ENCODE measurements at regions not wholly inside any gene's neighbourhood (a gene's known extent, or its start where the extent isn't known, plus 50 kb on each side); places are given as distances from the start of the nearest gene placed in this dataset.
"Not testable (repeated sequence)": the region's sequence is repeated elsewhere in the genome, so short reads cannot be mapped to it uniquely, and the experiment has no call there.

DNA sequence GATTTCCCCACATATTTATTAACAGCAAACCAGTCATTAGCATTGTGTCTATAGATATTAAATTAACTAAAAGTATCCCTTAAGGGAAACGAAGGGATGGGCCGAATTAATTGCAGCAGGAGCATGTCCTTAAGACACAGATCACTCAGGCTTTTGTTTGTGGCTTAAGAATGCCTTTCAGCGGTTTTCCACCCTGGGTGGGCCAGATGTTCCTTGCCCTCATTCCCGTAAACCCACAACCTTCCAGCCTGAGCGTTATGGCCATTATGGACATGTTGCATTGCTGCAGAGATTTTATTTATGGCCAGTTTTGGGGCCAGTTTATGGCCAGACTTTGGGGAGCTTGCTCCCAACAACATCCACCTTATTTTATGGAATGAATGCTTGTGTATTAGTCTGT, 55.5 kb upstream of the TCL1A start:
- FAIRE-seq; H3K56ac ChIP-seq (replicated peaks; ENCODE audit: insufficient read length, low read depth, low read length); H3K79me2 ChIP-seq (ENCODE audit: control insufficient read depth in 1 of 2, insufficient read depth in 2 of 2, low read length in 2 of 2); H4K5ac ChIP-seq (ENCODE audit: insufficient read length, low read depth, low read length); H3K4me3 ChIP-seq (ENCODE audit: extremely low read depth in 1 of 4, insufficient read depth in 2 of 4, low read depth in 3 of 4, low read length in 4 of 4); H3K36me3 ChIP-seq (ENCODE audit: control insufficient read depth in 2 of 4, insufficient read depth in 4 of 4, low read length in 3 of 4); H3K4ac ChIP-seq (replicated peaks; ENCODE audit: insufficient read length, low read depth, low read length); H3K4me2 ChIP-seq (ENCODE audit: insufficient read depth in 1 of 2, low read depth in 2 of 2, low read length in 2 of 2); H3K4me1 ChIP-seq (replicated peaks in 1 of 4; ENCODE audit: control insufficient read depth in 3 of 4, insufficient read depth in 4 of 4, low read length in 3 of 4); H4K91ac ChIP-seq (replicated peaks; ENCODE audit: insufficient read length, low read length); H2AK5ac ChIP-seq (ENCODE audit: low read depth, low read length); H3K23ac ChIP-seq (ENCODE audit: insufficient read length); H2BK5ac ChIP-seq (ENCODE audit: low read depth, low read length); H3K79me1 ChIP-seq (ENCODE audit: low read depth, low read length); H3K9ac ChIP-seq (replicated peaks in 1 of 4; ENCODE audit: extremely low read depth in 1 of 4, low read depth in 3 of 4, low read length in 3 of 4); H2BK20ac ChIP-seq (ENCODE audit: low read length); H3K27ac ChIP-seq (ENCODE audit: low read depth, low read length); H3K23me2 ChIP-seq (ENCODE audit: low read depth, low read length); H2BK15ac ChIP-seq (ENCODE audit: low read length); H3K14ac ChIP-seq (ENCODE audit: insufficient read length); H4K20me1 ChIP-seq (replicated peaks in 1 of 2; ENCODE audit: control insufficient read depth in 1 of 2, insufficient read depth in 2 of 2, low read length in 2 of 2); H4K8ac ChIP-seq (ENCODE audit: extremely low read depth, insufficient read depth, low read length); H3K9me3 ChIP-seq (ENCODE audit: insufficient read depth in 2 of 2, low read depth in 1 of 2, low read length in 1 of 2); H3K18ac ChIP-seq (ENCODE audit: extremely low read depth, low read length); H2BK12ac ChIP-seq (ENCODE audit: low read depth, low read length); DNase-seq (ENCODE audit: low read depth in 1 of 2, low spot score in 2 of 2); POLR2A ChIA-PET (ENCODE audit: partially characterized antibody); H2BK120ac ChIP-seq (replicated peaks; ENCODE audit: low read depth, low read length); H2AFZ ChIP-seq (ENCODE audit: low read length): not testable (repeated sequence)
- CTCF ChIA-PET (ENCODE audit: partially characterized antibody) = interaction anchor here (1.1 to 7.3 kb wide), 4 partner anchors 11 to 198 kb away, joined by 3 to 67 read pairs (median 6); no protein-coding TSS in a partner anchor
- peaks cover 0 to 17% (median 9%) of the 10 kb centered on the region in 4 experiments; a peak in 4 of 7 replicates for H3K27me3 ChIP-seq (replicated peaks in 1 of 4; ENCODE audit: control insufficient read depth in 3 of 4, extremely low read depth in 1 of 4, insufficient read depth in 3 of 4, low read length in 3 of 4)
- 75% methylated on average over 5 of the region's 5 CpGs; no CpG with 5 or more reads in 1 of the 2 experiments for WGBS, 2 experiments (ENCODE audit: extremely low coverage in 1 of 2, insufficient coverage in 1 of 2, insufficient read length in 1 of 2, insufficient replicate concordance in 2 of 2, low coverage in 1 of 2, low lambda C conversion rate in 2 of 2, missing lambda C conversion rate in 1 of 2)

Data from H1 (cell line).